ENCODE measurements at regions not wholly inside any gene's neighbourhood (a gene's known extent, or its start where the extent isn't known, plus 50 kb on each side); places are given as distances from the start of the nearest gene placed in this dataset.
"Not testable (repeated sequence)": the region's sequence is repeated elsewhere in the genome, so short reads cannot be mapped to it uniquely, and the experiment has no call there.

DNA sequence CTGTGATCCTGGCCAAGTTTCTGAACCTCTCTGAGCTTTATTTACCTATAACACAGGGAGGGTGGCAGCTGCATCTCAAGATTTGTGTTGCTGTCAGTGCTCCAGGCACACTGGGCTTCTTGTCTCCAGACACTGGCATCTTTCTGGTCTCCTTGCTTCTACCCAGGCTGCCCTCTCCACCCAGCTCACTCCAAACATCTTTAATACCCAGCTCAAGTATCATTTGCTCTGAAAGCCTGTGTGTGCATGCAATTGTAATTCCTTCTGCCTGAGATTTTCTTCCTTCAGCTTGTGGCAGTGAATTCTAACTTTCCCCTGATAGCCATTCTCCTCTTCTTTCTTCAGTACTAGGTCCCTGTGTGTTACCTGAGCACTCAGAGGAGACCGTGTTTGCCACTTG lies 50.7 kb upstream of the USP7 start:
- no peak for DNase-seq (ENCODE audit: low spot score)

DNA sequence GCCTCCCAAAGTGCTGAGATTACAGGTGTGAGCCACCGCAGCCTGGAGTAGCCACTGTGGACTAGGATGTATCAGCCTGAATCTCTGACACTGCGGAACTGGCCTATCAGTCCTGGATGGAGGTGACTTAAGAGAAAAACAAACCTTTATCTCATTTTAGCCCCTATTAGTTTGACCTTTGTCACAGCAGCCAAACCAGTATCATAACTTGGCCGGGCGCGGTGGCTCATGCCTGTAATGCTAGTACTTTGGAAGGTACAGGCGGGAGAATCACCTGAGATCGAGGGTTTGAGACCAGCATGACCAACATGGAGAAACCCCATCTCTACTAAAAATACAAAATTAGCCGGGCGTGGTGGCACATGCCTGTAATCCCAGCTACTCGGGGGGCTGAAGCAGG lies 51.8 kb upstream of the USP7 start:
- no peak for DNase-seq (ENCODE audit: low spot score)

DNA sequence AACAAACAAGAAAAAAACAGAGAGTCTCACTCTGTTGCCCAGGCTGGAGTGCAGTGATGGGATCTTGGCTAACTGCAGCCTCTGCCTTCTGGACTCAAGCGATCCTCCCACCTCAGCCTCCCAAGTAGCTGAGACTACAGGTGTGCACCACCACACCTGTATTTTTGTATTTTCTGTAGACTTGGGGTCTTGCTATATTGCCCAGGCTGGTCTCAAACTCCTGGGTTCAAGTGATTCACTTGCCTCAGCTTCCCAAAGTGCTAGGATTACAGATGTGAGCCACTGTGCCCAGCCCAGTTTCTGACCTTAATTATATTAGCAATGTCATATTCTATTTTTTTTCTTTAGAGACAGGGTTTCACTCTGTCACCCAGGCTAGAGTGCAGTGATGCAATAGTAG lies 52.3 kb upstream of the USP7 start:
- not testable (repeated sequence) for DNase-seq (ENCODE audit: low spot score)

DNA sequence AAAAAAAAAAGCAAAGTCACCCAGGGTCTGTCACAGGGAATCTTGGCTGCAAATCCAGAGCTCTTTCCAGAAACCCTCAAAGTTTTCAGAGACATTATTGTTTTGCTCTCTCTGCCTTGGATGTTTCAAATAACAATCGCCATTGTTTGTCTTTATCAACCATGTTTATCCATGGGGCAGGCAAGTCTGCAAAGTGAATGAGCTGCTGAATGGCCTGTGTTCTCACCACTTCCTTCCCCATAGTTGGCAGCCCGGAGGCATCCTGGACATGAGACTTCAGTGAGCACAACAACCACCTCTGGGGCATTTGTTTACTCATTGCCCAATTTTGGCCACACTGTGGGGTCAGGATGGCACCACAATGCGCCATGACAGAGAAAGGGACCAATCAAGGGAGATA lies 53.1 kb upstream of the USP7 start:
- no peak for DNase-seq (ENCODE audit: low spot score)

DNA sequence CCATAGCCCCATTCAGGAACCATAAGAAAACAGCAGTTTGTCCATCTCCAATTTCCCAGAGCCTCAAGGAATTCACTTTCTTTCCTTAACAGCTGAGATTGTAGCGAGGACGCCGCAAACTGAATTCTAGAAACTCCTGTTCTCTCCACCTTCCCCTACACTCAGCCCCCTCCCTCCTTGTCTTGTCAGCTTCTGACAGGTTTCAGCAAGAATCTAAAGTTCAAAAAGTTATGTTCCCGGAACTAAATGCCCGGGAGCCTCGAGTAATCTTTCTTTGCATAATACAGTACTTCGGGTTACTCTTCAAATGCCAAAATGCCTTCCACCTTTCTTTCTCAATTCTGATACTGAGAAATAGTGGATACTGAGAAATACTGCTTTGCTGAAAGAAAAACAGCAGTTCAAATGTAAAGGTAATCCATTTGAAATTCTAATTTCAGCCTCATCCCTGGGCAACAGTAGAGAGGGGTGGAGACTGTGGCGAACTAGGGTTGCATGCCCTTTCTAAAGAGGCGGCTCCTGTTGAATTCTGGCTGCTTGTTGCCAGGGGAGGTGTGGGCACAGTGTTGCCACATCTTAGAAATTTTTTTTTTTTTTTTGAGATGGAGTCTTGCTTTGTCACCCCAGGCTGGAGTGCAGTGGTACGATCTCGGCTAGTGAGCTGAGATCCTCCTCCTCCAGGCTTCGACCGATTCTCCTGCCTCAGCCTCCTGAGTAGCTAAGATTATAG lies 63.5 kb upstream of the USP7 start:
- DNase-seq (ENCODE audit: low spot score) = no peak

DNA sequence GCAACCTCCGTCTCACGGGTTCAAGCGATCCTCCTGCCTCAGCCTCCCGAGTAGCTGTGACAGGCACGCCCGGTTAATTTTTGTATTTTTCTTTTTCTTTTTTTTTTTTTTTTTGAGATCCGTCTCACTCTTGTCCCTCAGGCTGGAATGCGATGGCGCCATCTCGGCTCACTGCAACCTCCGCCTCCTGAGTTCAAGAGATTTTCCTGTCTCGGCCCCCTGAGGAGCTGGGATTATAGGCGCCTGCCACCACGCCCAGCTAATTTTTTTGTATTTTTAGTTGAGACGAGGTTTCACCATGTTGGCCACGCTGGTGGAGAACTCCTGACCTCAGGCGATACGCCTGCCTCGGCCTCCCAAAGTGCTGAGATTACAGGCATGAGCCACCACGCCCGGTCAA lies 63.0 kb upstream of the HAPSTR1 start:
- DNase-seq (ENCODE audit: low spot score) = not testable (repeated sequence)

DNA sequence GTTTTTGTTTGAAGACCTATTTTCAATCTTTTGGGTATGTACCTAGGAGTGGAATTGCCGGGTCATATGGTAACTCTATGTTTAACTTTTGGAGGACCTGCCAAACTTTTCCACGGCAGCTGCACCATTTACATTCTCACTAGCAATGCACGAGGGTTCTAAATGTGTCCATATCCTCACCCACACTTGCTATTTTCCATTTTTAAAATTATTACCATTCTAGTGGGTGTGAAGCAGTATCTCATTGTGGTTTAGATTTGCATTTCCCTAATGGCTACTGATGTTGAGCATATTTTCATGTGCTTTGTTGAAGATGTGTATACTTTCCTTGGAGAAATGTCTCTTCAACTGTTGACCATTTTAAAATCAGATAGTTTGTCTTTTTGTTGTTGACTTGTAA lies 60.3 kb upstream of the HAPSTR1 start:
- no peak for DNase-seq (ENCODE audit: low spot score)

DNA sequence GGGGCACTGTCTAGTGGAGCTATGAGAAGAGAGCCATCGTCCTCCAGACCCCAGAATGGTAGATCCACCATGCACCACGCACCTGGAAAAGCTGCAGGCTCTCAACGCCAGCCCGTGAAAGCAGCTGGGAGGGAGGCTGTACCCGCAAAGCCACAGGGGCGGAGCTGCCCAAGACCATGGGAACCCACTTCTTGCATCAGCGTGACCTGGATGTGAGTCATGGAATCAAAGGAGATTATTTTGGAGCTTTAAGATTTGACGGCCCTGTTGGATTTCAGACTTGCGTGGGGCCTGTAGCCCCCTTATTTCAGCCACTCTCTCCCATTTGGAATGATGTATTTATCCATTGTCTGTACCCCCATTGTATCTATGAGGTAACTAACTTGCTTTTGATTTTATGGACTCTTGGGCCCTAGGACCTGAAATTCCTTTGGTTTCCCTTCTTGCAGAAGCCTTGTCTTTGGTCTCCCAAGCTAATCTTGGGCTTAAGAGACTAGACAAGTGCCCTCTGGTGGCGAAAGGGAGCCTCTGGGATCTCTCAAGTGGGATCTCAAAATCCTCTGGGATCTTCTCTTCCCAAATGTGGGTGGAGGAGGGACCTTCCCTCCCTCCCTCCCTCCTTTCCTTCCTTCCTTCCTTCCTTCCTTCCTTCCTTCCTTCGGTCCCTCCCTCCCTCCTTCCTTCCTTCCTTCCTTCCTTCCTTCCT lies 58.2 kb upstream of the HAPSTR1 start:
- peak; percentile 6 for DNase-seq (ENCODE audit: low spot score)

DNA sequence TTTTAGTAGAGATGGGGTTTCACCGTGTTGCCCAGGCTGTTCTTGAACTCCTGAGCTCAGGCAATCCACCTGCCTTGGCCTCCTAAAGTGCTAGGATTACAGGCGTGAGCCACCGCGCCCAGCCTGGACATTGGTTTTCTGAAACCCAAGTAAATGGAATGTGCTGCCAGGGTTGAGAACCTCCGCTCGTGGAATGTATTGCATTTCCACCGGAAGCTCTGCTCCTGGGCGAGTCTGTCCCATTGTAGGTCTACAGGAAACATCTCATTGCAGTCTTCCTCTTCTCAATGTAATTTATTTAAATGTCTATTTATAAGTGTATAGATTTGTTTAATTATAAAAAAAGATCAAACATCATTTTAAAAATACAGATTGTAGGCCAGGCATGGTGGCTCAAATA lies 57.4 kb upstream of the HAPSTR1 start:
- DNase-seq (ENCODE audit: low spot score) = no peak

DNA sequence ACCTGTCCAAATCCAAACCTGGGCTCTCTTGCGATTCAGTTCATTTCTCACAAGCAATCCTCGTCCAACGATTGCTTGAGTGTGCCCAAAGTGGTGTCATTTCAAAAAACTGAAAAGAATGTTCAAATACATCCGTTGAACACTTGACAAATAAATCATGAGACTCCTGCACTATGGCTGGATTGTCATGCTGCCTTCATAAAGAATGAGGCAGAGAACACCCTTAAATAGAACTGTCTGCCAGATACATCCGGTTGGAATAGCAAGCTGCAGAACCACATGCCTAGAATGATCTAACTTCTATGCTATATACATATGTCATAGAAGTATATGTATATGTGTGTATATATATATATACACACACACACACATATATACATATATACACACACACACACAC lies 55.4 kb upstream of the HAPSTR1 start:
- DNase-seq (ENCODE audit: low spot score) = no peak

DNA sequence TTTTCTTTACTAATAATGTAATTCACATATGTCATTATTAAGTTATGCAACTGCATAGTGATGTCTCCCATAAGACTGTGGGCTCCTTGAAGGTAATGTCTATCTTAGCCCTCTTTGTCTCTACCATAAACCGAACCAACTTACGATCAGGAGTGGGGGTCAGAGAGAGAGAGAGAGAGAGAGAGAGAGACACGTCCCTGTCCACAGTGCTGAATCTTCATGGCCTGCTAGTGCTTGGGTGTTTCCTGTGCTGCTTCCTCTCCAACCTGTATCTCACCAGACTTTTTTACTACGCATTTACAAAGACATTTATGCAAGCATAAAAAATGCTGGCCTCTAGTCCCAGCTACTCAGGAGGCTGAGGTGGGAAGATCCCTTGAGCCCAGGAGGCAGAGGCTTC lies 52.2 kb upstream of the HAPSTR1 start:
- DNase-seq (ENCODE audit: low spot score) = no peak

DNA sequence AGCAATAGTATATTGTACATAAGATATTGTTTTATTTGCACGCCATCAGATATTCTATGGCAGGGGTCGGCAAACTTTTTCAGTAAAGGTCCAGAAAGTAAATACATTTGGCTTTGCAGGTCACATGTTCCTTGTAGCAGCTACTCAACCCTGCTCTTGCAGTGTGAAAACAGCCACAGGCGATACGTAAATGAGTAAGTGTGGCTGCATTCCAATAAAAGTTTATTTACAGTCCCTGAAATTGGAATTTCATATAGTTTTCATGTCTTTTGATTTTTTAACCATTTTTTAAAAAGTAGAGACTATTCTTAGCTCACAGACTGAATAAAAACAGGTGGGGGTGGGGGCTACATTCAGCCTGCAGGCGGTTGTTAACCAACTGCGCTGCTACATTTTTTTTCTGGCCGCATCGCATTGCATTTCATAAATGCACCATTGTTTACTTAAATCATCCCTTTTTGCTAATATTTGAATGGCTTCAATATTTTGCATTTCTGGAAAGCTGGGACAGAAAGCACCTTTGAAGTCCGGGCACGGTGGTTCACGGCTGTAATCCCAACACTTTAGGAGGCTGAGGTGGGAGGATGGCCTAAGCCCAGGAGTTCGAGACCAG lies 50.5 kb upstream of the HAPSTR1 start:
- no peak for DNase-seq (ENCODE audit: low spot score)
